ENCODE measurements at regions not wholly inside any gene's neighbourhood (a gene's known extent, or its start where the extent isn't known, plus 50 kb on each side); places are given as distances from the start of the nearest gene placed in this dataset.
A peak's percentile ranks its signal among the peaks of the same experiment; 100 is the strongest.
"Not testable (repeated sequence)": the region's sequence is repeated elsewhere in the genome, so short reads cannot be mapped to it uniquely, and the experiment has no call there.

GRCh38 chr11:87628026-87628580 is 547.1 kb downstream of the RAB38 start:
- no peak overlapping the region for H2AFZ ChIP-seq (ENCODE audit: low read length)
- H2AK5ac ChIP-seq (ENCODE audit: insufficient read length, low read length) = no peak overlapping the region
- peak; percentile 47 for DNase-seq
- no peaks in the 10 kb centered on the region for H3K4me1 ChIP-seq (ENCODE audit: insufficient read depth, low read length)
- no peak overlapping the region for H3K9ac ChIP-seq (ENCODE audit: extremely low read depth, insufficient read length, low read length)
- H4K8ac ChIP-seq (replicated peaks; ENCODE audit: insufficient read length, low read depth, low read length) = no peak overlapping the region
- H2BK20ac ChIP-seq (ENCODE audit: low read depth, low read length, poor library complexity, severe bottlenecking) = no peak overlapping the region
- H3K23ac ChIP-seq (ENCODE audit: insufficient read length, low read depth, low read length) = no peak overlapping the region
- H4K91ac ChIP-seq (ENCODE audit: insufficient read length, low read depth, low read length) = no peak overlapping the region
- H4K5ac ChIP-seq (ENCODE audit: insufficient read length, low read depth, low read length) = no peak overlapping the region
- H3K23me2 ChIP-seq (ENCODE audit: insufficient read length, low read depth, low read length, poor library complexity, severe bottlenecking) = no peaks in the 10 kb centered on the region
- H2BK15ac ChIP-seq (ENCODE audit: low read depth, low read length) = no peak overlapping the region
- no peaks in the 10 kb centered on the region for H3K9me3 ChIP-seq (ENCODE audit: control insufficient read depth, low read depth, low read length)
- no peak overlapping the region for H3K4me2 ChIP-seq (ENCODE audit: insufficient read depth, insufficient read length, low read length)
- no peak overlapping the region for H3K4ac ChIP-seq (ENCODE audit: low read depth, low read length)
- WGBS (ENCODE audit: extremely low coverage, insufficient read length, low lambda C conversion rate) = no CpG with 5 or more reads among the region's 5 CpGs
- no peak overlapping the region for H3K18ac ChIP-seq (ENCODE audit: insufficient read length, low read depth, low read length)
- H4K20me1 ChIP-seq (ENCODE audit: control insufficient read depth, insufficient read depth, insufficient read length) = no peaks in the 10 kb centered on the region
- no peak overlapping the region for H2BK5ac ChIP-seq (ENCODE audit: insufficient read length, low read length)
- H3K4me1 Mint-ChIP-seq = peaks cover 7% of the 10 kb centered on the region in 2 experiments
- H3K79me2 ChIP-seq (ENCODE audit: insufficient read depth, low read length) = no peaks in the 10 kb centered on the region
- no peak overlapping the region for H3K27ac ChIP-seq (ENCODE audit: insufficient read length, low read depth, low read length)
- H3K36me3 Mint-ChIP-seq (ENCODE audit: insufficient read depth in 1 of 3, low read depth in 3 of 3) = peaks cover 0 to 18% (median 3%) of the 10 kb centered on the region in 3 experiments; a peak in 6 of 7 replicates
- H3K27ac Mint-ChIP-seq = no peak overlapping the region
- H3K27me3 ChIP-seq (ENCODE audit: insufficient read depth, low read length) = no peaks in the 10 kb centered on the region
- no peak overlapping the region for H3T11ph ChIP-seq (ENCODE audit: low read length)
- H3K27me3 Mint-ChIP-seq (ENCODE audit: low read depth) = no peaks in the 10 kb centered on the region; the same call in 1 of the 2 replicates
- H2BK120ac ChIP-seq (ENCODE audit: low read depth, low read length, poor library complexity, severe bottlenecking) = no peak overlapping the region
- no peak for TF ChIP-seq CTCF (conservative IDR thresholded peaks at IDR 0.05)
- H3K14ac ChIP-seq (ENCODE audit: insufficient read depth, low read length) = no peak overlapping the region
- no peak overlapping the region for H3K56ac ChIP-seq (ENCODE audit: insufficient read length, low read depth, low read length)
- H3K4me3 Mint-ChIP-seq = no peak overlapping the region
- no peak overlapping the region for H2BK12ac ChIP-seq (ENCODE audit: insufficient read length, low read depth, low read length)
- peaks cover 6 to 11% of the 10 kb centered on the region in 2 experiments; a peak in 3 of 5 replicates for H3K9me3 Mint-ChIP-seq
- H3K79me1 ChIP-seq (ENCODE audit: insufficient read depth, low read depth, low read length, poor library complexity, severe bottlenecking) = no peaks in the 10 kb centered on the region

- Histone ChIP-seq H3T11ph (ENCODE audit: low read length) (peak overlapping the region; percentile 53), H2BK120ac (ENCODE audit: low read depth, low read length, poor library complexity, severe bottlenecking) (peak overlapping the region; percentile 77), H3K4me2 (ENCODE audit: insufficient read depth, insufficient read length, low read length) (peak overlapping the region; percentile 51), H2BK12ac (ENCODE audit: insufficient read length, low read depth, low read length) (peak overlapping the region; percentile 60), H2AFZ (ENCODE audit: low read length) (peak overlapping the region; percentile 62), H3K18ac (ENCODE audit: insufficient read length, low read depth, low read length) (peak overlapping the region; percentile 81), H2BK5ac (ENCODE audit: insufficient read length, low read length) (peak overlapping the region; percentile 53)
- not testable (repeated sequence) for H3K56ac ChIP-seq (ENCODE audit: insufficient read length, low read depth, low read length); H3K4me1 ChIP-seq (ENCODE audit: insufficient read depth, low read length); H3K23ac ChIP-seq (ENCODE audit: insufficient read length, low read depth, low read length); H3K27me3 Mint-ChIP-seq (ENCODE audit: low read depth); H2BK15ac ChIP-seq (ENCODE audit: low read depth, low read length); H2AK5ac ChIP-seq (ENCODE audit: insufficient read length, low read length); H3K27me3 ChIP-seq (ENCODE audit: insufficient read depth, low read length); H3K14ac ChIP-seq (ENCODE audit: insufficient read depth, low read length); H4K5ac ChIP-seq (ENCODE audit: insufficient read length, low read depth, low read length); H3K79me1 ChIP-seq (ENCODE audit: insufficient read depth, low read depth, low read length, poor library complexity, severe bottlenecking); H3K4ac ChIP-seq (ENCODE audit: low read depth, low read length); H3K23me2 ChIP-seq (ENCODE audit: insufficient read length, low read depth, low read length, poor library complexity, severe bottlenecking); H4K8ac ChIP-seq (replicated peaks; ENCODE audit: insufficient read length, low read depth, low read length); H3K27ac ChIP-seq (ENCODE audit: insufficient read length, low read depth, low read length); H2BK20ac ChIP-seq (ENCODE audit: low read depth, low read length, poor library complexity, severe bottlenecking); H4K20me1 ChIP-seq (ENCODE audit: control insufficient read depth, insufficient read depth, insufficient read length); H3K79me2 ChIP-seq (ENCODE audit: insufficient read depth, low read length); H3K9me3 ChIP-seq (ENCODE audit: control insufficient read depth, low read depth, low read length); H4K91ac ChIP-seq (ENCODE audit: insufficient read length, low read depth, low read length); H3K9ac ChIP-seq (ENCODE audit: extremely low read depth, insufficient read length, low read length)
- Mint-ChIP-seq H3K4me3 (peak overlapping the region; percentile 52 to 68), H3K4me1 (peaks cover 7 to 12% of the 10 kb centered on the region in 2 experiments), H3K9me3 (peaks cover 10 to 29% of the 10 kb centered on the region in 2 experiments), H3K27ac (peak overlapping the region; percentile 66 to 90 (median 88); a peak in 3 of 7 replicates), H3K36me3 (ENCODE audit: insufficient read depth in 1 of 3, low read depth in 3 of 3) (peaks cover 2 to 38% (median 6%) of the 10 kb centered on the region in 3 experiments; a peak in 6 of 7 replicates)
- DNase-seq = peak; percentile 37
- no CpG with 5 or more reads among the region's 24 CpGs for WGBS (ENCODE audit: extremely low coverage, insufficient read length, low lambda C conversion rate)
Measured at GRCh38 chr11:87623531-87624365, 551.5 kb downstream of the RAB38 start.

Data from H9 (cell line).